ENCODE measurements at regions not wholly inside any gene's neighbourhood (a gene's known extent, or its start where the extent isn't known, plus 50 kb on each side); places are given as distances from the start of the nearest gene placed in this dataset.

DNA sequence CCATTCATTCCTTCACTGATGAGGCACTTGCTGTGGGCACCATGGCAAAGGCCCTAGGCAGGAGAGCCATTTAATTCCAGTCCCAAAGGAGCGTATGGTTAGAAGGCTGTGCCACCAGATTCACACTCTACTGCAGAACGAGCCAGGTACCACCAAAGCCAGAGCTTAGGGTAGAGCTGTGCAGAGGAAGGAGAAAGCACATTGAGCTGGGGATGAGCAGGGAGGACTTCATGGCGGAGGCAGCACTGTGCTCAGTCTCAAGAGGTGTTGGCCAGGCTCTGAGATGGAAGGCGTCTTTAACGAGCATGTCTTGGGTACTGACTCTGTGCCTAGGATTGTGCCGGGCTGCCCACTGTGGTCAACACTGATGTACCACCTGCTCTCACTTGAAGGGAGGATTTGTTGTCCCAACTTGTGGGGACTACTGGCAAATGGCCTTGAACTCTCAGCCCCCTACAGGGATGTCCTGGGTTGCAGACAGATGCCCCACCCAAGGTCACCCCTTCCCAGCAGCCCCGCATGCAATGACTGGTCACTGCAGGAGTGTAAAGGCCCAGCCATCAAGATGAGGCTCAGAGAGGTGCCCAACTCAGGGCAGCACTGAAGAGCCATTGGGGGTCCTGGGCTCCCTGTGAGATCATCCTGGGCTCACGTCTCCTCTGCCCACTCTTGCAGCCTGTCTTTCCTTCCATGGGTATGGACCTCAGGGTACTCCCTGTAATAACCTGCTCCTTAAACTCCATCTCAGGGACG, 251.4 kb downstream of the GLI2 start:
- in situ Hi-C loops (cut with MboI; ENCODE audit: low sequenced_read_pairs) = no loop called here

GRCh38 chr2:120988051-120988699, 252.5 kb downstream of the GLI2 start:
- in situ Hi-C loops (cut with MboI; ENCODE audit: low sequenced_read_pairs) = no loop called here

GRCh38 chr2:120988700-120989511, 253.2 kb downstream of the GLI2 start:
- in situ Hi-C loops (cut with MboI; ENCODE audit: low sequenced_read_pairs) = no loop called here

GRCh38 chr2:120989512-120990441, 254.1 kb downstream of the GLI2 start:
- in situ Hi-C loops (cut with MboI; ENCODE audit: low sequenced_read_pairs) = no loop called here

- in situ Hi-C loops (cut with MboI; ENCODE audit: low sequenced_read_pairs) = no loop called here
Observed at GRCh38 chr2:120990451-120990871, 254.8 kb downstream of the GLI2 start.

GRCh38 chr2:120991441-120991840, 255.8 kb downstream of the GLI2 start:
- in situ Hi-C loops (cut with MboI; ENCODE audit: low sequenced_read_pairs) = no loop called here

- in situ Hi-C loops (cut with MboI; ENCODE audit: low sequenced_read_pairs) = no loop called here
Observed at GRCh38 chr2:120992791-120993555, 257.3 kb downstream of the GLI2 start.

- in situ Hi-C loops (cut with MboI; ENCODE audit: low sequenced_read_pairs) = no loop called here
Observed at GRCh38 chr2:120993661-120994060, 258.0 kb downstream of the GLI2 start.

DNA sequence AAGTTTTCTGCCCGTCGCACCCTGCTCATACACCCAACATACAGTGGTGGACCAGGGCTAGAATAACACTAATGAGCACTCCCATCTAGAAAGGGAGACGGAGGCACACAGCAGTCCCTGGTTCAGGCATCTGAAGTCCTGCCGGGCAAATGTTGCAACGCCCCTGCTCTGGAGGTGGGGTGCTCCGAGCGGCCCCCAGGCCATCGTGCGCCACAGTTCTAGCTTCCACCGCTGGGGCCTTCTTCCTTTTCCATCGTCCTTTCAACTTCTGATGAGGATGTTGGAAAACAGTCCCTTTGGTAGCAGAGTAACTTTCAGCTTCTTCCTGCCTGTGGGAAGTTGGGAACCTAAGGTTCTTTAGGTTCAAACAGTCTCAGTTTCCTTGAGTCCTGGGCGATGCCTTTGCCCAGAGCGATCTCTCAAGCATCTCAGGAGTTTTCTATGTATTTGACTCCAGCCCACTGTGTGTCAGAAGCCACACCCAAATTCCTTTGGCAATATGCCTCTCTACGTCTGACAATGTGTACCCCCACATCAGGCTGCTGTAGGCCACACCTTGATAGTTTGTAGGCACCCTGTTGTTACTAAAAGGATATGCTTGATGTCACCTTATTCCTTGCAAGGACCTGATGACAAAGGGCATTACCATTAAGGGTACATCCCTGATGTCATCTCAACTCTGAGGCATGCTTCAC, 258.8 kb downstream of the GLI2 start:
- in situ Hi-C loops (cut with MboI; ENCODE audit: low sequenced_read_pairs) = no loop called here

DNA sequence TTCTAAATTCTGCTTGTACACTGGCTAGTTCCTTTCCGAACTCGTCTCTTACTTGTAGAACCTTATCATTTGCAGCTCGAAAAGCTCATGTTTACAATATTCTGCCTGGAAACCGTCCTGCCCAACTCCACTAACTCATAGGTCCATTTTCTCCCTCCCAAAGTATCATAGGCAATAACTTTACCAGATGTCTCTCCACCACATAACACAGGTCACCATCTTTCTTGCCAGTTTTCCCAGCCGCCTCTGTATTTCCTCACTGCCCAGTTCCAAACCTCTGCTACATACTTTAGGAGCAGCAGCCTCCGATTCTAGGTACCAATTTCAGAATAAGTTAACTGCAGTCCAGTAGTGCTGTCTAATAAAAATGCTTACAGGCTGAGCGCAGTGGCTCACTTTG, 259.5 kb downstream of the GLI2 start:
- in situ Hi-C loops (cut with MboI; ENCODE audit: low sequenced_read_pairs) = no loop called here

DNA sequence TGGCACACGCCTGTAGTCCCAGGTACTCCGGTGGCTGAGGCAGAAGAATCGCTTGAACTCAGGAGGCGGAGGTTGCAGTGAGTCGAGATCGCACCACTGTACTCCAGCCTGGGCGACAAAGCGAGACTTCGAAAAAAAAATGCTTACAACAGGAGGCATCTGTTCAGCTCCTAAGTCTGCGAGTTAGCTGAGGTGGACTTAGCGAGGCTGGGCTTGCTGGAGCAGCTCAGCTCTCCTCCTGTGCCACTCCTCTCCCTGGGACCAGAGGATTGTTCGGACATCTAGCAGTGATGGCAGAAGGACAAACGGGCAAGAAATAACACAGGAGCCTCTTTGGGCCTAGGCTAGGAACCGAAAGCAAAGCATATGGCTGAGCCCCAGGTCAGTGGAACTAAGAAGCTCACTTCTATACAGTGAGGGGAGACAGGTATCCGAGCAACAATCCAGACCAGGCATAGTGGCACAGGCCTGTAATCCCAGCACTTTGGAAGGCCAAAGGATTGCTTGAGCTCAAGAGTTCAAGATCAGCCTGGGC, 260.1 kb downstream of the GLI2 start:
- in situ Hi-C loops (cut with MboI; ENCODE audit: low sequenced_read_pairs) = no loop called here

DNA sequence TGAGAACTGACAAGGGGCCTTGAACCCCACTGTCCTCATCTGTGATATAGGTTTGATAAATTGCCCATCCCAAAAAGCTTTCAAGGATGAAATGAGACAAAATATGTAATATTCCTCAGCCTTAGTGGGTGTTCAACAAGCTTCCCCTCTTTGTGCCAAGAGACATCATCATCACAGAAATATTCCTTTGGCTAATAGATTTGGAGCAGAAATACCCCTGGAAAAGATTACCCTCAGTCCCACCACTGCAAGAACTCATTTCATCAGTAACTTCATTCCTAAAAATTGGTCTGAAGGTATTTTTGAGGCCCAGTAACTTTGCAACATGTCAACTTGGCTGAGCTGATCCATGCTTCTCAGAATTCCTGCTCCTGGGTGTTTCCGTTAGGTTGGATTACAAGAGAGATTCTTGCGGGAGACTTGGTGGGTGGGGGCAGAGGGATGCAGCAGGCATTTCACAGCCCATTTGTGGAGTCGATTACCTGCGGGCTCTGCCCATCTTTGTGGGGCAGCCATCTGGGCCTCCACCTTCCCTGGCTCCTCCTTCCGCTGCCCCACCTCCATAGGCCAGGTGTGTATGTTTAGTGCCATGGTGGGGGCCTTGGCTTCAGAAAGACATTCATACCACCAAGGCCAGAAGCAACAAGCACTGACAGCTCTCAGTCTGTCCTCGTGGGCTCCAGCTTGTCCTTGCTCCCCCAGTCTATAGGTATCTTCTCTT, 263.9 kb downstream of the GLI2 start:
- in situ Hi-C loops (cut with MboI; ENCODE audit: low sequenced_read_pairs) = no loop called here

DNA sequence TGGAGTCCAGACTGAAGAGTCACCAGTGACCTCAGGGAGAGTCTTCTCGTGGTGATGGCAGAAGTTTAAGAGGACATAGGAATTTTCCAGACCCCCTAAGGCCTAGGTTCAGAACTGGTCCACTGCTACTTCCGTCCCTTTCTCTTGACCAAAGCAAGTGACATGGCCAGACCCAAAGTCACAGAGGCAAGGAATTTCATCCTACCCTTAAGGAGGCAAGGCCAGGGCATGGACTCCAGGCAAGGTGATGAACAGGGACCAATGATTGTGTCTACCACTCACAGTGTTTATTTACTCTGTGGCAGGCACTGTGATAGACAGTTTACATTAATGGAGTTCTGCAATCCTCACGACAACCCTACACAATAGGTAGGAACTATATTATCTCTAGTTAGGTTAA, 265.1 kb downstream of the GLI2 start:
- in situ Hi-C loops (cut with MboI; ENCODE audit: low sequenced_read_pairs) = no loop called here

DNA sequence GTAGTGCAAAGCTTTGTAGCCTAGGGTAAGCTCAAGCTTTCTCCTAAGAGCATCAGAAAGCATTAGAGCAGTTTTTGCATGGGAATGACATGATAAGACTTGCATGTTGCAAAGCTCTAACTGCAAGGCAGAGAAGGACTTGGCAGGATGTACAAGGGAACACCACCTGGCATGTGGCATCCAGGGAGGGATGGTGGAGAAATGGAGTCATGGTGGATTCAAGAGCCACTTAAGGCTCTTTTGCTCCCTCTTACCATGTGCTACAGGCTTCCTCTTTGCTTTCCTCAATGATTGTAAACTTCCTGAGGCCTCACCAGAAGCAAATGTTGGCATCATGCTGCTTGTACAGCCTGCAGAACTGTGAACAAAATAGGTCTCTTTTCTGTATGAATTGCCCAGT, 266.0 kb downstream of the GLI2 start:
- in situ Hi-C loops (cut with MboI; ENCODE audit: low sequenced_read_pairs) = no loop called here

DNA sequence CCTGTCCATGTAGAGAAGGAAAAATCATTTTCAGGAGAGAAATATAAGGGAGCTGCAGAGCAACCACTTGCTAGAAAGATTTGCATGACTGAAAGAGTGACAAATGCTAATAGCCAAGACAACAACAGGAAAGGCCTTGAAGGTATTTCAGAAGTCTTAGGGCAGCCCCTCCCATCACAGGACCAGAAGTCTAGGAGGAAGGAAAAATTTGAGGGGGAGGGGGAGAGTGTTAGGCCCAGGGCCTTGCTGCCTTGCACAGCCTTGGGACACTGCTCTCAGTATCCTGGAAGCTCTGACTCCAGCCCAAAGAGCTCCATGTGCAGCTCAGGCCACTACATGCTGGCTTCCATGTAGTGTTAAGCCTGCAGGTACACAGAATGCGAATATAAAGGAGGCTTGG, 266.9 kb downstream of the GLI2 start:
- in situ Hi-C loops (cut with MboI; ENCODE audit: low sequenced_read_pairs) = no loop called here

GRCh38 chr2:121003391-121003790, 267.7 kb downstream of the GLI2 start:
- in situ Hi-C loops (cut with MboI; ENCODE audit: low sequenced_read_pairs) = no loop called here

- in situ Hi-C loops (cut with MboI; ENCODE audit: low sequenced_read_pairs) = no loop called here
Observed at GRCh38 chr2:121004359-121004758, 268.7 kb downstream of the GLI2 start.

- in situ Hi-C loops (cut with MboI; ENCODE audit: low sequenced_read_pairs) = no loop called here
Observed at GRCh38 chr2:121004950-121005349, 269.3 kb downstream of the GLI2 start.

Data from HL-60/S4 treated with phorbol 12-myristate 13-acetate at 8.2 ng/mL for 4 days and 3 days (cell line).